T47D (cell line): ENCODE measurements at regions not wholly inside any gene's neighbourhood (a gene's known extent, or its start where the extent isn't known, plus 50 kb on each side); places are given as distances from the start of the nearest gene placed in this dataset.
"Not testable (repeated sequence)": the region's sequence is repeated elsewhere in the genome, so short reads cannot be mapped to it uniquely, and the experiment has no call there.

Source experiments
- DNase-seq, 2 experiments: peaks; one replicate each; pipeline versions ENCODE4 v3.0.0 to v3.0.0-alpha.2; 2011 to 2012; ENCODE audit warnings: low read depth in 1 of 2, low spot score in 1 of 2
- JUND ChIP-seq: IDR thresholded peaks from 2 replicates; pipeline ENCODE4 v1.6.1; 2012; ENCODE audit warnings: low read depth
- in situ Hi-C: cut with HindIII; loops from 2 replicates; pipeline ENCODE4 v1.10.0; 2016; ENCODE audit warnings: low sequenced_read_pairs, low pct_unique_long_range_greater_than_20kb

DNA sequence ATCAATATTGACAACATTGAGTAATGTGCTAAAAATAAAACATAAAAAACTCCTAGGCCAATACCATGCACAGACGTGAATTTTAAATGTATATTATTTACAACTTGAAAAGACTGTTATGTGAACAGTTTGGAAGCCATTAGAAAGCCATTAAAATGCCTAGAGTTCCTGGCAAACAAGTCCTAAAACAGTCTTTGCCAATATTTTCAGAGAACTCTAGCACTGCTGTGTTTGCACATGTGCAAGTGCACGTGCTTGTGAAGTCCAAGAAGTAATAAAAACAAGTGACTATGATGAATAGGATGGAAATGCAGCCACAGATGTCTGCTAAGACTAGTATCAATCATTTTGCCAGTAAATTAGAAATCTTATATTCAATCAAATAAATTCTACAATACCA is 1447.6 kb downstream of the GRIK2 start:
- peak in 1 of 2 experiments; percentile 9 for DNase-seq
- no peak for TF ChIP-seq JUND
- in situ Hi-C loops, result no loop called here

DNA sequence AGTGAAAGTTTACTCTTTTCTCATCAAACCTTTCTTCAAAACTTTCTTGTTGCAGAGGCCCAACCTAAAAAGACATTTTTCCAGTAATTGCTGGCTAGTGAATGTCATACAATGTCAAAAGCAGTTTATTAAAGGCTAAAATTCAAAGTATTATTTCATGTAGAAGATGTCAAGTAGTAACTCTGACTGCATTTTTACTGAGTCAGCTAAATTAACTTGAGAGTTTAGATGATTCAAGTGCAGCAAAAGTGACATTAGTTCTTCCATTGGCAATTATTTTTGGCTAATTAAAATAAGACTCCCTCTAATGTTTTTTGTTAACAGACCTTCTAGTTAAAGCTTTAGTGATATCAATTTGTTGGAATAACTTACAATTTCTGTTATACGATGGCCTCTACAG is 1438.5 kb downstream of the GRIK2 start:
- no peak for DNase-seq
- no peak for TF ChIP-seq JUND
- in situ Hi-C loops, result no loop called here

DNA sequence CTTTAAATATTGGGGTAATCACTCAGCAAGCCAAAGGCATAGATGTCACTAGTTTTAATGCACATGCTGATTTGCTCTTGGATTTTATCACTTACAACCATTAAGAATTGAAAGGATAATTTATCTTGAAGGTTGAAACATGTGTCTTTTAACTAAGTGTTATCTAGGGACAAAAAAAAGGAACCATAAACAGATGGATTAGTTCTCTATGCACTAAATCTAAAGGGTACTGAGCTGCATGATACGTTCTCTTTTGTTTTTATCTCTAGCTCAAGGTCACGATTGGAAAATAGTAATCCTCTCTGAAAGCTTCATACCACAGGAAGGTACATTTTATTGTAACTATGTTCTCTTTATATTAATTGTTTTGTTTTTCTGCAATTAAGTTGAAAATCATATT is 1426.6 kb downstream of the GRIK2 start:
- DNase-seq, result no peak
- no peak for TF ChIP-seq JUND
- in situ Hi-C loops, result no loop called here

DNA sequence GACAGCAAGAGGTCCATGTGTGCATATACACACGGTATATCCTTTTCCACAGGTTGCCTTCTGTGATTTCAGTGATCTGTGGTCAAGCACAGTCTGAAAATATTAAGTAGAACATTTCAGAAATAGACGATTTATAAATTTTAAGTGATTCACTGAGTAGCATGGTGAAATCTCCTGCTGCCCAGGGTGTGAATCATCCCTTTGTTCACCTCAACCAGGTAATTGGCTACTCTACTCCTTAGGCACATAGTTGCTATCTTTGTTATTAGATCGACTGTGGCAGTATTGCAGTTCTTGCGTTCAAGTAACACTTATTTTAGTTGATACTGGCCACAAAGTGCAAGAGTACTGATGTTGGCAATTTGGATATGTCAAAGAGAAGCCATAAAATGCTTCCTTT is 1421.7 kb downstream of the GRIK2 start:
- TF ChIP-seq JUND, result no peak
- DNase-seq, result no peak
- in situ Hi-C loops, result no loop called here

DNA sequence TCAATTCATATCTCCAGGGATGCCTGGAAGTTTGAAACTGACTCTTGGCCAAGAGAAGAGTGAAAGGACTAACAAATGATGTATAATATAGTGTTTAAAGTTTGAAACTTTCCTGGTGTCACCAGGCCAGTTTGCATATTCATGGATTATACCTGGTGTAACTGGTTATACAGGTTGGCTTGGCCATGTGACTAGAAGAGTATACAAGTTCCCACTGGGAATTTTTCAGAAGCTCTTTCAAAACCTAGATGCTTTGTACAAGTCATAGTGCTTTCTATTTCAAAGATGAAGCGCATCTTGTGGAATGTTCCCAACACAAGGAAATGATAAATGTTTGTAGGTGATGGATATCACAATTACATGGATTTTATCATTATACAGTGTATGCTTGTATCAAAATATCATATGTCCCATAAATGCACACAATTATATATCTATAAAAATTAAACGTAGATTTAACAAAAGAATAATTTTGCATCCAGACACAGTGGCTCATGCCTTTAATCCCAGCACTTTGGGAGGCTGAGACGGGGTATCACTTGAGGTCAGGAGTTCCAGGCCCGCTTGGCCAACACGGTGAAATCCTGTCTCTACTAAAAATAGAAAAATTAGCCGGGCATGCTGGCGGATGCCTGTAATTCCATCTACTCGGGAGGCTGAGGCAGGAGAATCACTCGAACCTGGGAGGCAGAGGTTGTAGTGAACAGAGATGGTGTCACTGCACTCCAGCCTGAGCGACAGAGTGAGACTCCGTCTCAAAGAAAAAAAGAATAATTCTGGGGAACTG is 1420.2 kb downstream of the GRIK2 start:
- no peak for TF ChIP-seq JUND
- in situ Hi-C loops, result no loop called here
- DNase-seq, result peak in 1 of 2 experiments; percentile 84

DNA sequence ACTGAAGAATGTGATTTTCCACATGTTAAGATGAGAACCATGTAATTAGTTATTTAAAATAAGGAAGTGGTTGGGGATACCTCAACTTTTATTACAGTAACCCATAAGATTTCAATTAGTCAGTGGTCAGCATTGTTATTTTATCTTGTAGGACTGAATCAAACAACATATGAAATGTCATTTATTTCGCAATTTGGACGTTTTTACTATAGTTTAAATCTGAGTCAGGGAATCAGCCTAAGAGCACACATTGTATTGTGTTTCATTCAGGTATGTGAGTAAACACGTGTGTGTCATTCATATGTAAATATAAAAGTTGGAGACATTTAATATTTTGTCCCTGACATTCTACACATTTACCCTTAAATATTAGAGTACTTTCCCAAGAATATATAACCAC is 1418.7 kb downstream of the GRIK2 start:
- no peak for TF ChIP-seq JUND
- no peak for DNase-seq
- in situ Hi-C loops, result no loop called here

DNA sequence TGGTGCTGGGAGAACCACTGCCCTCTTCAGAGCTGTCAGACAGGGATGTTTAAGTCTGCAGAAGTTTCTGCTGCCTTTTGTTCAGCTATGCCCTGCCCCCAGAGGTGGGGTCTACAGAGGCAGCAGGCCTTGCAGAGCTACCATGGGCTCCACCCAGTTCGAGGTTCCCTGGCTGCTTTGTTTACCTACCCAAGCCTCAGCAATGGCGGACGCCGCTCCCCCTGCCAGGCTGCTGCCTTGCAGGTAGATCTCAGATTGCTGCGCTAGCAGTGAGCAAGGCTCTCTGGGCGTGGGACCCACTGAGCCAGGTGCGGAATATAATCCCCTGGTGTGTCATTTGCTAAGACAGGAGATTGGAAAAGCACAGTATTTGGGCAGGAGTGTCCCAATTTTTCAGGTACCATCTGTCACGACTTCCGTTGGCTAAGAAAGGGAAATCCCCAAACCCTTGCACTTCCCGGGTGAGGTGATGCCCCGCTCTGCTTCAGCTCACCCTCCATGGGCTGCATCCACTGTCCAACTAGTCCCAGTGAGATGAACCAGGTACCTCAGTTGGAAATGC is 1415.5 kb downstream of the GRIK2 start:
- in situ Hi-C loops, DNase-seq: not testable (repeated sequence)

DNA sequence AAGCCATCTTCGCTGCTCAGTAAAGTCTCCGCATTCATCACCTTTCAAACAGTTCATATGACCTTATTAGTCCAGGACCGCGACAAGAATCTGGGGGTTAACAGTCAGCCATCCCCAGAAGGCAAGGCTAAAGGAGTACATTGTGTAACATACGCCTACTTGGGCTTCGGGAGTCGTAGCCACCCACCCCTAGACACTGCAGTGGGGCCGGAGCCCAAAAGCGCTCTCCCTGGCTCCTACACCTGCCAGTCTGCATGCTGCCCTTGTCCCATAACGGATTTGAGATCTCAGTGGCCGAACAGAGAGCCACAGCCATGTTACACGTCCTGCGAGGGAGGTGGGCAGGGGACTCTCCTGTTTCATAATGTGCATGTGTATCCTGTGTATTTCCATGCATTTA is 1405.5 kb downstream of the GRIK2 start:
- in situ Hi-C loops, result no loop called here
- no peak for TF ChIP-seq JUND
- DNase-seq, result no peak

DNA sequence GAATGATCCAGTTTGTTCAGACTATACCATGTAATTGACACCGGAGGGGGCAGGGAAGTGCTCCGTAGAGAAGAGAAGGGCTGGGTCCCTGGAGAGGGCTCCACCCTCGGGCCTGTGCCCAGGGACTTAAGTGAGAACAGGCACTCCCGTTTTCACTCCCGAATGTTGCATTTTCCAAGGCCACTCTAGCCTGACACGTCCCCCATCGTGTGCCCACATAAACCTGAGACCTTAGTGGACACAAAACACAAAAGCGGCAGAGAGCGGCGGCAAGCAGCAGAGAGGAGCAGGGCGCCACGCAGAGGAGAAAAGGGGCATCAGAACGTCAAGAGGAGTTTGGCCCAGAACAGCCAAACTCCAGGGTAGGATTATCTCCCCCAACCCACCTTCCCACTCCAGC is 1405.1 kb downstream of the GRIK2 start:
- no peak for DNase-seq
- TF ChIP-seq JUND, result no peak
- in situ Hi-C loops, result no loop called here

DNA sequence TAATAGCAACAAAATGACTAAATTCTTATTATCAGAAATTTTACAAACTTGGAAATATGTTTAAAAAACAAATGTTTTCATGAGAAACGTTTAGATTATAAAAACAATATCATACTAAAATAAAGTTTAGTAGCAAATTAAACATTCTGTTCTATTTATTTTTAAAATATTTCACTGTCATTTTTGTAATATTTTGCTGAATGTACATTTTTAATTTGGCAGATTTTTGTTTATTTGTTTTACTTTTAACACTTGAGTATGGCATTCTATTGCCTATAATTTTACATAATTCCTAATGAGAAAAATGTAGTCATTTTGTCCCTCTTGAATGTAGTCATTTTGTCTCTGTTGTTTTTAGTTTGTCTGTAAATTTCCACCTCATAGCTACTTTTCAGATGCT is 1400.2 kb downstream of the GRIK2 start:
- in situ Hi-C loops, result no loop called here
- DNase-seq, result no peak
- TF ChIP-seq JUND, result no peak

DNA sequence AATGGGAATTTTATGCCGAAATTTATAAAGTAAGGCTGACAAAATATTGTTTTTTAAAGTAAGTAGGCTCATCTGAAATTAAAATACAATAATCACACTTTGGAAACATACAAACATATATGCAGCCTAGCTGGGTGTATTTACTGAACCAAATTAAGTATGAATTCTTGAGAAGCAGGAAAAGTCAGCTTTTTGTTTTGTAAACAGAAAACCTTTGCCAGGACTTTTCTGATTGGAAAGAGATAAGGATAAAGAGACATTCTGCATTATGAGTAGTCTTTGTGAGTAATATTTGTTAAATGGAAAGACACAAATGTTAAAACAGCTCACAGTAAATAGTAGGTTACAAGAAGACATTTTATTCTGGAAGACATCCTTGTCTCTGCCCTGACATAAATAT is 1380.8 kb downstream of the GRIK2 start:
- no peak for TF ChIP-seq JUND
- in situ Hi-C loops, result no loop called here
- peak in 1 of 2 experiments; percentile 14 for DNase-seq

DNA sequence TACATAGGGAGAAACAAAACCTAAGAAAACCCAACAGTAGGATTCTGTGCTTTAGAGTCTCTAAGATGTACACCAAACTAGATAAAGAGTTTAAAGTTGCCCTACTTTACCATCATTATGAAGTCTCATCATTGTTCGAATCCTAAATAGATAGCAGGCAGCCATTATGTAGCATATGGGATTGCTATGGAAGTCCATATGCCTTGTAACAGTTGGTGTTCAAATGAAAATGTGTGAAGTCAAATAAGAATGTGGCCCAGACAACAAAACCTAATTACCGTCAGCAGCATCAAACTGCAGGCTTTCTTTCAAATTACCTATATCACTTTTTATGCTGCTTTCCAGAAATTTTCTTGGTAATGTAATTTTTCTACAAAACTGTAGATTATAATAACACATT is 1380.1 kb downstream of the GRIK2 start:
- no peak for DNase-seq
- in situ Hi-C loops, result no loop called here
- no peak for TF ChIP-seq JUND

DNA sequence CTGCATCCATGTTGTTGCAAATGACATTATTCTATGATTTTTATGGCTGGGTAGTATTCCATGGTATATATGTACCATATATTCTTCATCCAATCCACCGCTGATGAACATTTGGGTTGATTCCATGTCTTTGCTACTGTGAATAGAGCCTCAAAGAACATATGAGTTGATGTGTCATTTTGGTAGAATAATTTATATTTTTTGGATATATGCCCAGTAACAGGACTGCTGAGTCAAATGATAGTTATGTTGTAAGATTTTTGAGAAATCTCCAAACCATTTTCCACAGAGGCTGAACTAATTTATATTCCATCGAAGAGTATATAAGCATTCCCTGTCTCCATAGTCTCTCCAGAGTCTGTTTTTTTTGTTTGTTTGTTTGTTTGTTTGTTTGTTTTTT is 1373.5 kb downstream of the GRIK2 start:
- in situ Hi-C loops, result no loop called here
- no peak for TF ChIP-seq JUND
- DNase-seq, result no peak

DNA sequence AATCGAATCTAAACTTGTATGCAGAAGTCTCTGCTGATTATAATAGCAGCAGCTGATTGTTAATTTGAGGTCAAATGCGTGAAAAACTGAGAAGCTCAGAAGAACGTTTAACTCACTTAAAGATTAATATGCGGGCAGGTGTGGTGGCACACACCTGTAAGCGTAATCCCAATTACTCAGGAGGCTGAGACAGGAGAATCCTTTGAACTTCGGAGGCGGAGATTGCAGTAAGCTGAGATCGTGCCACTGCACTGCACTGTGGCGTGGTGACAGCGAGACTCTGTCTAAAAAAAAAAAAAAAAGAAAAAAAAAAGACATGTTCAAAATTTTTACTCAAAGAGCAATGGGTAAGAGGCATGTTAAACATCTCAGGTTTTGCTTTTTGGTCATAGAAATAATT is 1370.8 kb downstream of the GRIK2 start:
- no peak for TF ChIP-seq JUND
- no peak for DNase-seq
- in situ Hi-C loops, result no loop called here
